Amniotic epithelial cell (primary cell): ENCODE measurements at regions not wholly inside any gene's neighbourhood (a gene's known extent, or its start where the extent isn't known, plus 50 kb on each side); places are given as distances from the start of the nearest gene placed in this dataset.
"Not testable (repeated sequence)": the region's sequence is repeated elsewhere in the genome, so short reads cannot be mapped to it uniquely, and the experiment has no call there.

ENCODE experiments used
- DNase-seq: peaks from one replicate; pipeline ENCODE4 v3.0.0-alpha.2; 2010; ENCODE audit warnings: low read depth

- no peak for DNase-seq
These were observed 97.5 kb upstream of the RPS6KA2 start for GRCh38 chr6:166724576-166724975.

- no peak for DNase-seq
These were observed 95.7 kb upstream of the RPS6KA2 start for GRCh38 chr6:166722785-166723184.

- DNase-seq: no peak
These were observed 94.5 kb upstream of the RPS6KA2 start for GRCh38 chr6:166721576-166721975.

GRCh38 chr6:166720856-166721255 is 93.8 kb upstream of the RPS6KA2 start:
- no peak for DNase-seq

GRCh38 chr6:166719019-166719418 is 92.0 kb upstream of the RPS6KA2 start:
- no peak for DNase-seq

GRCh38 chr6:166718516-166718915 is 91.5 kb upstream of the RPS6KA2 start:
- DNase-seq: no peak

GRCh38 chr6:166716910-166717617 is 90.0 kb upstream of the RPS6KA2 start:
- DNase-seq: no peak

- DNase-seq: no peak
These were observed 88.9 kb upstream of the RPS6KA2 start for GRCh38 chr6:166715992-166716391.

GRCh38 chr6:166715065-166715464 is 88.0 kb upstream of the RPS6KA2 start:
- DNase-seq: no peak

- no peak for DNase-seq
These were observed 87.5 kb upstream of the RPS6KA2 start for GRCh38 chr6:166714581-166714980.

GRCh38 chr6:166714187-166714510 is 87.1 kb upstream of the RPS6KA2 start:
- no peak for DNase-seq

GRCh38 chr6:166713434-166714186 is 86.6 kb upstream of the RPS6KA2 start:
- DNase-seq: no peak

GRCh38 chr6:166712286-166713228 is 85.5 kb upstream of the RPS6KA2 start:
- no peak for DNase-seq

- no peak for DNase-seq
These were observed 83.0 kb upstream of the RPS6KA2 start for GRCh38 chr6:166710084-166710483.

- DNase-seq: no peak
These were observed 81.4 kb upstream of the RPS6KA2 start for GRCh38 chr6:166708460-166708859.

- DNase-seq: peak; percentile 19
These were observed 80.0 kb upstream of the RPS6KA2 start for GRCh38 chr6:166707045-166707444.

- no peak for DNase-seq
These were observed 78.0 kb upstream of the RPS6KA2 start for GRCh38 chr6:166705069-166705468.

GRCh38 chr6:166704171-166704570 is 77.1 kb upstream of the RPS6KA2 start:
- no peak for DNase-seq

- no peak for DNase-seq
These were observed 76.2 kb upstream of the RPS6KA2 start for GRCh38 chr6:166703149-166703710.

- not testable (repeated sequence) for DNase-seq
These were observed 74.4 kb upstream of the RPS6KA2 start for GRCh38 chr6:166701424-166701823.

- DNase-seq: not testable (repeated sequence)
These were observed 73.8 kb upstream of the RPS6KA2 start for GRCh38 chr6:166700871-166701270.

GRCh38 chr6:166697113-166697512 is 70.1 kb upstream of the RPS6KA2 start:
- no peak for DNase-seq
